ENCODE measurements at regions not wholly inside any gene's neighbourhood (a gene's known extent, or its start where the extent isn't known, plus 50 kb on each side); places are given as distances from the start of the nearest gene placed in this dataset.

DNA sequence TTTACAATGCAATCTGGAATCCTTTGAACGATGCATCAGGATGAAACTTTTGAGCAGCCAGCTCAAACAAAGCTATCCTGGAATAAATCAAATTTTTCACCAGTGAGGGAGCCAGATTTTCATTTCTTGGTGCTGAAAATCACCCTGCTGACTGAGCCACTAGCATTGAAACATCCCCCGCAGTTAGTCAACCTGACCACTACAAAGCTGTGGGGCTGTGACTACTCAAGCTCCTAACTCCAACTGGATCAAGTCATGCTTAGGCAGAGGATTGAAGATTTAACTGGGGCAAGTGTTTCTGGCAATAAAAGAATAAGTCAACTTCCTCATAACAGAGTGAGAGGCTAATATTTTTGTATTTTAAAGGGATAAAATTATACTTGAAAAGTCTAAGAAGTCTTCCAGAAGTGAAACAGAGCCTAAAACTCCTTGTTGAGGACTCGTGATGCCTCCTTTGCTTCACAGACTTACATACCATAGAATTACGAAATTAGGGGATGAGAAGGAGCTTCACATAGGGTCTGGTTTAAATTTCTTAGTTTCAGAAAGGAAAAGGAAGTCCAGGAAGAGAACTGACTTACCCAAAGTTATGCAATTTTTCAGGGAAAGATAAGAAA, 177.8 kb downstream of the SERPINI1 start:
- no peak for TF ChIP-seq CTCF (optimal IDR thresholded peaks at IDR 0.05 in 1 of 3, IDR thresholded peaks at IDR 0.05 in 1 of 3, conservative IDR thresholded peaks at IDR 0.05 in 1 of 3; ENCODE audit: extremely low read depth in 1 of 3, insufficient read depth in 2 of 3, low read length in 3 of 3)
- no peak for TF ChIP-seq EZH2 (IDR thresholded peaks at IDR 0.05; ENCODE audit: low read length)
- Histone ChIP-seq H3K27me3 (ENCODE audit: control insufficient read depth, extremely low read depth, insufficient read depth, low read length) (no peaks in the 10 kb centered on the region), H3K36me3 (ENCODE audit: control insufficient read depth in 2 of 2, extremely low read depth in 1 of 2, insufficient read depth in 2 of 2, low read length in 2 of 2) (no peaks in the 10 kb centered on the region), H3K9me3 (ENCODE audit: control insufficient read depth, low read depth, low read length) (no peaks in the 10 kb centered on the region), H3K9ac (ENCODE audit: control insufficient read depth, extremely low read depth, insufficient read depth, low read length) (no peak overlapping the region), H4K20me1 (ENCODE audit: control insufficient read depth, extremely low read depth, insufficient read depth, low read length) (no peaks in the 10 kb centered on the region), H2AFZ (ENCODE audit: control insufficient read depth, low read length) (no peak overlapping the region), H3K4me2 (ENCODE audit: control insufficient read depth, extremely low read depth, insufficient read depth, low read depth, low read length) (no peak overlapping the region), H3K9me1 (ENCODE audit: control insufficient read depth, extremely low read depth, insufficient read depth, low read length) (no peaks in the 10 kb centered on the region), H3K27ac (ENCODE audit: control insufficient read depth, insufficient read depth, low read length) (no peak overlapping the region), H3K4me3 (ENCODE audit: control insufficient read depth in 2 of 3, extremely low read depth in 1 of 3, insufficient read depth in 2 of 3, low read depth in 1 of 3, low read length in 3 of 3) (no peak overlapping the region), H3K4me1 (ENCODE audit: control insufficient read depth, extremely low read depth, insufficient read depth, low read length) (no peaks in the 10 kb centered on the region), H3K79me2 (ENCODE audit: control insufficient read depth, insufficient read depth, low read length) (no peaks in the 10 kb centered on the region)
- FAIRE-seq = no peak
- dilution Hi-C loops (cut with MboI; ENCODE audit: extremely low pct_ligation_motif_present, low sequenced_read_pairs) = no loop called here
- DNase-seq (ENCODE audit: low read depth, low spot score) = no peak

DNA sequence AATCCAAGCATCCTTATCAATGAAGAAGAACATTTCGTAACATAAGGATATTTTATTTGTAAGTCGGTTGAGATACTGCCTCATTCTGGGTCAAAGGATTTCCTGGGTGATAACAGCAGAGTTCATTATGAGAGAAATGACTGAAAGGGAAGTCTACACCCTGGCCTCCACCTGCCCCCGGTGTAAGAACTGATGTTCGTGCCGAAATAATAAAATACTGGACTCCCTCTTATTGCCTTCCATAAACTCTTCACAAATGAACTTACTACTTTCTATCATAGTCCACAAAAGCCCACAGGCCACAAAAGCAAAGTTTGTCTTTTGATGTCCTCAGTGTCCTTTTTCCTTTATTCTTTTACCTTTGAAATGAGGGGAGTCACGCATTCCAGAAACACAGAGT, 174.4 kb downstream of the SERPINI1 start:
- dilution Hi-C loops (cut with MboI; ENCODE audit: extremely low pct_ligation_motif_present, low sequenced_read_pairs) = no loop called here
- H2AFZ ChIP-seq (ENCODE audit: control insufficient read depth, low read length) = no peak overlapping the region
- H3K9me1 ChIP-seq (ENCODE audit: control insufficient read depth, extremely low read depth, insufficient read depth, low read length) = no peaks in the 10 kb centered on the region
- H3K79me2 ChIP-seq (ENCODE audit: control insufficient read depth, insufficient read depth, low read length) = no peaks in the 10 kb centered on the region
- no peak for FAIRE-seq
- no peaks in the 10 kb centered on the region for H4K20me1 ChIP-seq (ENCODE audit: control insufficient read depth, extremely low read depth, insufficient read depth, low read length)
- no peaks in the 10 kb centered on the region for H3K27me3 ChIP-seq (ENCODE audit: control insufficient read depth, extremely low read depth, insufficient read depth, low read length)
- no peak for TF ChIP-seq CTCF (optimal IDR thresholded peaks at IDR 0.05 in 1 of 3, IDR thresholded peaks at IDR 0.05 in 1 of 3, conservative IDR thresholded peaks at IDR 0.05 in 1 of 3; ENCODE audit: extremely low read depth in 1 of 3, insufficient read depth in 2 of 3, low read length in 3 of 3)
- no peaks in the 10 kb centered on the region for H3K9me3 ChIP-seq (ENCODE audit: control insufficient read depth, low read depth, low read length)
- no peaks in the 10 kb centered on the region for H3K36me3 ChIP-seq (ENCODE audit: control insufficient read depth in 2 of 2, extremely low read depth in 1 of 2, insufficient read depth in 2 of 2, low read length in 2 of 2)
- H3K27ac ChIP-seq (ENCODE audit: control insufficient read depth, insufficient read depth, low read length) = no peak overlapping the region
- no peak overlapping the region for H3K4me3 ChIP-seq (ENCODE audit: control insufficient read depth in 2 of 3, extremely low read depth in 1 of 3, insufficient read depth in 2 of 3, low read depth in 1 of 3, low read length in 3 of 3)
- no peak for DNase-seq (ENCODE audit: low read depth, low spot score)
- H3K4me2 ChIP-seq (ENCODE audit: control insufficient read depth, extremely low read depth, insufficient read depth, low read depth, low read length) = no peak overlapping the region
- no peak overlapping the region for H3K9ac ChIP-seq (ENCODE audit: control insufficient read depth, extremely low read depth, insufficient read depth, low read length)
- no peaks in the 10 kb centered on the region for H3K4me1 ChIP-seq (ENCODE audit: control insufficient read depth, extremely low read depth, insufficient read depth, low read length)
